Esophagus squamous epithelium (tissue), 4 donors: ENCODE measurements at regions not wholly inside any gene's neighbourhood (a gene's known extent, or its start where the extent isn't known, plus 50 kb on each side); places are given as distances from the start of the nearest gene placed in this dataset.

Source experiments
- CTCF ChIP-seq, 6 experiments: fragments of 450-650 bp in 4 of 6; fragments of 200-600 bp in 2 of 6; sonication (generic) in 2 of 6; IDR thresholded peaks; one replicate each; pipeline ENCODE4 v1.5.1; 2016 to 2019; ENCODE audit warnings: antibody characterized with exemption in 6 of 6, mild to moderate bottlenecking in 4 of 6, moderate library complexity in 4 of 6
- POLR2A ChIP-seq, 4 donors: fragments of 450-650 bp; IDR thresholded peaks; one replicate each; pipeline ENCODE4 v1.6.1; 2017; ENCODE audit warnings: antibody characterized with exemption in 4 of 4, mild to moderate bottlenecking in 4 of 4, moderate library complexity in 3 of 4

DNA sequence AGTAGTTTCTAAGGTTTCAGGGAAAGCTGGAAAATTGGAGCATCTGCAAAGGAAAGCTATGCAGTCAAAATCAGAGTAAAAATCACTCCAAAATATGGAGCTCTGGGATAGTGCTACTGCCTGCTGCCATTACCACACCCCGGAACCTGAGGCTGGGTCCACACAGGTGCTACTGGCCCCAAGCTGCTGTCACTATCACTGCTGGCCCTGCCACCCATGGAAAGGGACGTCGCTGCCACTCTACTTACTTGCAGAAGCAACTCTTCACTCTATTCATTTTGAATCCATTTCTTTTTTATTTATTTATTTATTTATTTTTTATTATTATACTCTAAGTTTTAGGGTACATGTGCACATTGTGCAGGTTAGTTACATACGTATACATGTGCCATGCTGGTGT, 60.3 kb upstream of the RGS18 start:
- TF ChIP-seq CTCF (IDR thresholded peaks at IDR 0.05) (no peak), POLR2A (IDR thresholded peaks at IDR 0.05) (no peak)
